ENCODE measurements at regions not wholly inside any gene's neighbourhood (a gene's known extent, or its start where the extent isn't known, plus 50 kb on each side); places are given as distances from the start of the nearest gene placed in this dataset.

GRCh38 chr5:84564321-84565075 is 179.8 kb upstream of the EDIL3 start:
- TF ChIP-seq, protein P1, sequence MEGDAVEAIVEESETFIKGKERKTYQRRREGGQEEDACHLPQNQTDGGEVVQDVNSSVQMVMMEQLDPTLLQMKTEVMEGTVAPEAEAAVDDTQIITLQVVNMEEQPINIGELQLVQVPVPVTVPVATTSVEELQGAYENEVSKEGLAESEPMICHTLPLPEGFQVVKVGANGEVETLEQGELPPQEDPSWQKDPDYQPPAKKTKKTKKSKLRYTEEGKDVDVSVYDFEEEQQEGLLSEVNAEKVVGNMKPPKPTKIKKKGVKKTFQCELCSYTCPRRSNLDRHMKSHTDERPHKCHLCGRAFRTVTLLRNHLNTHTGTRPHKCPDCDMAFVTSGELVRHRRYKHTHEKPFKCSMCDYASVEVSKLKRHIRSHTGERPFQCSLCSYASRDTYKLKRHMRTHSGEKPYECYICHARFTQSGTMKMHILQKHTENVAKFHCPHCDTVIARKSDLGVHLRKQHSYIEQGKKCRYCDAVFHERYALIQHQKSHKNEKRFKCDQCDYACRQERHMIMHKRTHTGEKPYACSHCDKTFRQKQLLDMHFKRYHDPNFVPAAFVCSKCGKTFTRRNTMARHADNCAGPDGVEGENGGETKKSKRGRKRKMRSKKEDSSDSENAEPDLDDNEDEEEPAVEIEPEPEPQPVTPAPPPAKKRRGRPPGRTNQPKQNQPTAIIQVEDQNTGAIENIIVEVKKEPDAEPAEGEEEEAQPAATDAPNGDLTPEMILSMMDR (IDR thresholded peaks at IDR 0.05; ENCODE audit: low read depth, low read length, missing input control) = no peak
- TF ChIP-seq, protein P2, sequence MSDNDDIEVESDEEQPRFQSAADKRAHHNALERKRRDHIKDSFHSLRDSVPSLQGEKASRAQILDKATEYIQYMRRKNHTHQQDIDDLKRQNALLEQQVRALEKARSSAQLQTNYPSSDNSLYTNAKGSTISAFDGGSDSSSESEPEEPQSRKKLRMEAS (IDR thresholded peaks at IDR 0.05) = no peak
- no peak for TF ChIP-seq TAF1 (conservative IDR thresholded peaks at IDR 0.05)
- no peak for TF ChIP-seq YY1 (IDR thresholded peaks at IDR 0.05)
- TF ChIP-seq SP1 (IDR thresholded peaks at IDR 0.05) = no peak
- no peak for TF ChIP-seq FOXA1 (IDR thresholded peaks at IDR 0.05)
- TF ChIP-seq REST (IDR thresholded peaks at IDR 0.05) = no peak
- no peak for TF ChIP-seq RXRA (IDR thresholded peaks at IDR 0.05)

Data from liver (tissue), 3 donors.